Prostate gland (tissue), 2 donors: ENCODE measurements at regions not wholly inside any gene's neighbourhood (a gene's known extent, or its start where the extent isn't known, plus 50 kb on each side); places are given as distances from the start of the nearest gene placed in this dataset.

Experiments used
- POLR2A ChIP-seq: fragments of 450-650 bp; IDR thresholded peaks from one replicate; pipeline ENCODE4 v1.6.1; 2016; ENCODE audit warnings: antibody characterized with exemption, mild to moderate bottlenecking
- TF ChIP-seq, protein P1 (sequence below), 4 experiments: fragments of 200-600 bp in 2 of 4; fragments of 450-650 bp in 2 of 4; sonication (generic) in 2 of 4; IDR thresholded peaks; 1 replicate in 3 of 4; 2 replicates in 1 of 4; pipeline ENCODE4 v1.5.1; 2016 to 2019; ENCODE audit warnings: antibody characterized with exemption in 4 of 4, mild to moderate bottlenecking in 2 of 4, moderate library complexity in 2 of 4

DNA sequence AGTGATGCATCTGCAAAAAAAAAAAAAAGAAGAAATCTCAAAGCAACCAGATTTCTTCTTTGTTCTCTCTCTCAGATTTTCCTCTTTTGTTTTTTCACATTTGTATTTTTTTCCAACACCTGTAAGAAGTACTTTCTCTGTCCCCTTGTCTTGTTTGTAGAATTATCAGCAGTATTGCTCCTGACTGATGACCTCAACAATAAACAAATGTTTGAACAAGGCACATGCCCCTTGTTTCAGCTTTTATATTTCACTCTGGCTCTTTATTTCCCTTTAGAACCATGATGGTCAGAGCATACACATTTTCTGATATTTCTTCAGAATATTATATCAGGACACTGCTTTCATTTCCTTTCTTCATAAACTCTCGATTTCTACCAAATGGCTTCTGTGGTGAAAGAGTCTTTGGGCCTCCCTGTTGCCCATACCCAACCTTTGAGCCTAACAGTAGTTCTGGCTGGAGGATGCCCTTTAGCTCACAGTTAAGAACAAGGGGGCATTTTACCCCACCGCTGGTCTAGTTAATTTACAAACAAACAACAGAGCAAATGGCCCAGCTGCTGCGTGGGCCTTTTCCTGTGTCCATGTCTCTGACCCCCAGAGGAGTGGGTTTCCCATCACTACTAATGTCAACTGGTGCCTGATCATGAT, 142.5 kb upstream of the SMAD1 start:
- TF ChIP-seq, protein P1, sequence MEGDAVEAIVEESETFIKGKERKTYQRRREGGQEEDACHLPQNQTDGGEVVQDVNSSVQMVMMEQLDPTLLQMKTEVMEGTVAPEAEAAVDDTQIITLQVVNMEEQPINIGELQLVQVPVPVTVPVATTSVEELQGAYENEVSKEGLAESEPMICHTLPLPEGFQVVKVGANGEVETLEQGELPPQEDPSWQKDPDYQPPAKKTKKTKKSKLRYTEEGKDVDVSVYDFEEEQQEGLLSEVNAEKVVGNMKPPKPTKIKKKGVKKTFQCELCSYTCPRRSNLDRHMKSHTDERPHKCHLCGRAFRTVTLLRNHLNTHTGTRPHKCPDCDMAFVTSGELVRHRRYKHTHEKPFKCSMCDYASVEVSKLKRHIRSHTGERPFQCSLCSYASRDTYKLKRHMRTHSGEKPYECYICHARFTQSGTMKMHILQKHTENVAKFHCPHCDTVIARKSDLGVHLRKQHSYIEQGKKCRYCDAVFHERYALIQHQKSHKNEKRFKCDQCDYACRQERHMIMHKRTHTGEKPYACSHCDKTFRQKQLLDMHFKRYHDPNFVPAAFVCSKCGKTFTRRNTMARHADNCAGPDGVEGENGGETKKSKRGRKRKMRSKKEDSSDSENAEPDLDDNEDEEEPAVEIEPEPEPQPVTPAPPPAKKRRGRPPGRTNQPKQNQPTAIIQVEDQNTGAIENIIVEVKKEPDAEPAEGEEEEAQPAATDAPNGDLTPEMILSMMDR (IDR thresholded peaks at IDR 0.05): no peak
- TF ChIP-seq POLR2A: no peak
